Transverse colon (tissue), 4 donors: ENCODE measurements at regions not wholly inside any gene's neighbourhood (a gene's known extent, or its start where the extent isn't known, plus 50 kb on each side); places are given as distances from the start of the nearest gene placed in this dataset.

Source experiments
- DNase-seq: peaks from one replicate; pipeline ENCODE4 v3.0.0-alpha.2; 2019
- H3K27ac ChIP-seq, 4 donors: fragments of 200-600 bp; sonication (generic); 2 replicates each; pipeline ENCODE4 v1.5.1; 2016 to 2018; ENCODE audit warnings: inconsistent platforms in 4 of 4
- H3K27me3 ChIP-seq: fragments of 200-600 bp; sonication (generic); 2 replicates; pipeline ENCODE4 v1.5.1; 2017; ENCODE audit warnings: inconsistent platforms
- H3K36me3 ChIP-seq, 4 donors: fragments of 200-600 bp; sonication (generic); 2 replicates each; pipeline ENCODE4 v1.5.1; 2017 to 2019; ENCODE audit warnings: inconsistent platforms in 4 of 4
- H3K4me1 ChIP-seq, 4 donors: fragments of 200-600 bp; sonication (generic); 2 replicates each; pipeline ENCODE4 v1.5.1; 2017 to 2020; ENCODE audit warnings: inconsistent platforms in 4 of 4
- H3K4me3 ChIP-seq, 4 donors: fragments of 200-600 bp; sonication (generic); 1 replicate in 1 of 4; 2 replicates in 3 of 4; pipeline versions ENCODE4 v1.5.1 to v1.6.1; 2017 to 2019; ENCODE audit warnings: inconsistent platforms in 4 of 4
- H3K9me3 ChIP-seq, 2 donors: fragments of 200-600 bp; sonication (generic); 2 replicates each; pipeline ENCODE4 v1.5.1; 2017 to 2019; ENCODE audit warnings: inconsistent platforms in 2 of 2
- EP300 ChIP-seq: sonication (generic); formaldehyde crosslinking; IDR thresholded peaks from one replicate; pipeline ENCODE4 v1.6.1; 2017; ENCODE audit warnings: antibody characterized with exemption, low read depth
- POLR2A ChIP-seq: fragments of 450-650 bp; IDR thresholded peaks from one replicate; pipeline ENCODE4 v1.6.1; 2016; ENCODE audit warnings: antibody characterized with exemption, mild to moderate bottlenecking, moderate library complexity
- POLR2AphosphoS5 ChIP-seq, 3 donors: sonication (generic); formaldehyde crosslinking; IDR thresholded peaks; one replicate each; pipeline ENCODE4 v1.6.1; 2016; ENCODE audit warnings: antibody characterized with exemption in 3 of 3
- WGBS, 2 donors: methylation state at CpG; one replicate each; pipeline ENCODE4 v1.1.5; 2018; ENCODE audit warnings: low coverage in 1 of 2; 5-methylcytosine and 5-hydroxymethylcytosine counted together
- in situ Hi-C, 4 donors: fragments of 200-750 bp; cut with MboI; loops; one replicate each; pipeline versions ENCODE4 v1.15.0 to v1.15.1; 2017; ENCODE audit warnings: low sequenced_read_pairs in 3 of 4, low pct_ligation_motif_present in 1 of 4, low pct_unique_long_range_greater_than_20kb in 1 of 4
- intact Hi-C: fragments of 100-400 bp; cut with DNase I; formaldehyde crosslinking; loops from one replicate; pipeline ENCODE4 v1.15.1; 2023; ENCODE audit warnings: low total_unique reads
- TF ChIP-seq, protein P1 (sequence below), 5 experiments: fragments of 200-600 bp in 3 of 5; fragments of 450-650 bp in 2 of 5; sonication (generic) in 3 of 5; IDR thresholded peaks; 1 replicate in 2 of 5; 2 replicates in 3 of 5; pipeline ENCODE4 v1.5.1; 2016 to 2017; ENCODE audit warnings: antibody characterized with exemption in 5 of 5, inconsistent platforms in 3 of 5, mild to moderate bottlenecking in 2 of 5, moderate library complexity in 1 of 5

DNA sequence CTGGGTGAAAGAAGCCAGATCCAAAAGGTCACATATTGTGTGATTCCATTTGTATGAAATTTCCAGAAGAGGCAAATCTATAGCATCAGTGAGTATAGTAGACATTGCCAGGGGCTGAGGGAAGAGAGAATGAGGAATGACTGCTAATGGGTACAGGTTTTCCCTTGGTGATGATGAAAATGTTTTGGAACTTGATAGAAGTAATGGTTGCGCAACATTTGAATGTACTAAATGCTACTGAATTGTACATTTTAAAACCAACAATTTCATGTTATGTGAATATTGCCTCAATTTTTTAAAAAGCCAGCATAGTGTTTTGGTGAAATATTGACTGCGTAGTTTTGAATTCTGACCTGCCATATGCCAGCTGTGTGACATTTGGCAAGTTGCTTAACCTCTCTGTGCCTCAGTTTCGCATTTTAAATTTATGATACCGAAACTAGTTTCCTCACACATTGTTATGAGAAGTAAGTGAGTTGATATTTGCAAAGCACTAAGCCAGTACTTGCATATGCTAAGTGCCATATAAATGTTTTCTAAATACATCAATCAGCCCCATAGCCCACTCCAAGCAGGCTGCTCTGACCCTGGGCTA is 75.4 kb upstream of the TMEM45B start:
- Histone ChIP-seq H3K4me1 (no peaks in the 10 kb centered on the region), H3K27me3 (peaks cover 4% of the 10 kb centered on the region), H3K27ac (no peak overlapping the region), H3K36me3 (no peaks in the 10 kb centered on the region), H3K9me3 (no peaks in the 10 kb centered on the region), H3K4me3 (no peak overlapping the region)
- in situ Hi-C loops (loop anchor here in 3 of 4 donors (25.0 kb wide), 2 partner anchors 378 to 628 kb away; no protein-coding TSS in a partner anchor), intact Hi-C loops (no loop called here)
- TF ChIP-seq, protein P1, sequence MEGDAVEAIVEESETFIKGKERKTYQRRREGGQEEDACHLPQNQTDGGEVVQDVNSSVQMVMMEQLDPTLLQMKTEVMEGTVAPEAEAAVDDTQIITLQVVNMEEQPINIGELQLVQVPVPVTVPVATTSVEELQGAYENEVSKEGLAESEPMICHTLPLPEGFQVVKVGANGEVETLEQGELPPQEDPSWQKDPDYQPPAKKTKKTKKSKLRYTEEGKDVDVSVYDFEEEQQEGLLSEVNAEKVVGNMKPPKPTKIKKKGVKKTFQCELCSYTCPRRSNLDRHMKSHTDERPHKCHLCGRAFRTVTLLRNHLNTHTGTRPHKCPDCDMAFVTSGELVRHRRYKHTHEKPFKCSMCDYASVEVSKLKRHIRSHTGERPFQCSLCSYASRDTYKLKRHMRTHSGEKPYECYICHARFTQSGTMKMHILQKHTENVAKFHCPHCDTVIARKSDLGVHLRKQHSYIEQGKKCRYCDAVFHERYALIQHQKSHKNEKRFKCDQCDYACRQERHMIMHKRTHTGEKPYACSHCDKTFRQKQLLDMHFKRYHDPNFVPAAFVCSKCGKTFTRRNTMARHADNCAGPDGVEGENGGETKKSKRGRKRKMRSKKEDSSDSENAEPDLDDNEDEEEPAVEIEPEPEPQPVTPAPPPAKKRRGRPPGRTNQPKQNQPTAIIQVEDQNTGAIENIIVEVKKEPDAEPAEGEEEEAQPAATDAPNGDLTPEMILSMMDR (IDR thresholded peaks at IDR 0.05), result no peak
- TF ChIP-seq POLR2A, result no peak
- TF ChIP-seq EP300, result no peak
- TF ChIP-seq POLR2AphosphoS5 (IDR thresholded peaks at IDR 0.05), result no peak
- WGBS, 2 donors, result 90 to 96% methylated on average over 3 to 4 of the region's 4 CpGs
- DNase-seq, result no peak

DNA sequence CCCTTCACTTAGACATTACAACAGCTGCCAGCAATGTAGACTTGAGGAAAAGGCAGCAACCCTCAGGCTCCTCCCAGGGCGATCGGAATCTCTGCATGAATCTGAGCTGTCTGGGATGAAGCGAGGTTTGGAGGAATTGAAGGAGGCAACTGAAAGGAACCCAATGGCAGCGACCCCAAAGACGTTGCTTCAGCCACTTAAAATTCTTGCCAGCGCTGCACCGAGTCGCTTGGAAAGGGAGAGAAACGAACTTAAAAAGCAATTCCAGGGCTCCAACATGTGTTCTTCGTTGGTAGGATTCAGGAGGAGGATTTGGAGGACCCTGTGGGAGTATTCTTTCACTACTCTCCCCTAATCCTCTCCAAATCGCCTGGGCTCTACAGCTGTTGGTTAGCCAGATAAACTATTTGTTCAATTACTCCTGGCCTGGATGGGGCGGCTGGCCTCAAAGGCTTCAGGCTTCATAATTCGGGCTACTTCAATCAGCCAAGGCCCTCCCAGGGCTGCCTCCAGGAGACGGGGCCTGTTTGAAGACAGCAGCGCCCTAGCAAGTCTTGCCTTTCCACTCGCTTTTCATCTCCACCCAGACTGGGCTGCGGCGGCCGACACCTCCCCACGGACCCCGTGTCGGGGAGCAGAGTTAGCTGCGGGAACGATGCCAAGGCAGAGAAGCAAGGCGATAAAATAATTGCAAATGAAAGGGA is 72.4 kb upstream of the TMEM45B start:
- intact Hi-C loops, result no loop called here
- H3K27me3 ChIP-seq, result peaks cover 11% of the 10 kb centered on the region
- H3K9me3 ChIP-seq, result no peaks in the 10 kb centered on the region
- H3K4me3 ChIP-seq, result no peak overlapping the region
- in situ Hi-C loops, result loop anchor here in 3 of 4 donors (25.0 kb wide), 2 partner anchors 381 to 631 kb away; no protein-coding TSS in a partner anchor
- no peak for DNase-seq
- H3K4me1 ChIP-seq, result no peaks in the 10 kb centered on the region
- WGBS, 2 donors, result 74 to 81% methylated on average over 7 to 25 of the region's 25 CpGs
- no peak overlapping the region for H3K27ac ChIP-seq
- TF ChIP-seq POLR2AphosphoS5 (IDR thresholded peaks at IDR 0.05), result no peak
- TF ChIP-seq EP300, result no peak
- no peak for TF ChIP-seq POLR2A
- TF ChIP-seq, protein P1 (IDR thresholded peaks at IDR 0.05), result no peak
- H3K36me3 ChIP-seq, result no peaks in the 10 kb centered on the region

DNA sequence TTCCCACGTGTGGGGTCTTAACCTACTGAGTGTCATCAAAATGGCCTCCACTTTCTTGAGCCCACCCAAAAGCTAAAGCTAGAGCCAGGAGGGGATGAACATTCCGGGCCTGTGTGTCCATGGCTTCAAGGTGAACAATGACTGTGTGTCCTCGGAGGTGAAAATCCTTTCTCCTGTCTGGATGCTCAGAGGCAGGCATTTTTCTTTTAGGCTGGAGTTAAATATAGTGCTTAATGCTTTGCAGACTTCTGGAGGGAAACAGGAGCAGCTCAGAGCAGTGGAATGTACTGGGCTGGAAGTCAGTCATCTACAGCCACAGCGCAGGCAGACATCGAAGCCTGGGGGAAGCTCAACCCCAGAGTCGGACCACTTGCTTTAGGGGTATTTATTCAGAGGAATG is 68.6 kb upstream of the TMEM45B start:
- H3K36me3 ChIP-seq, result no peaks in the 10 kb centered on the region
- WGBS, 2 donors, result 79% methylated on average over 6 of the region's 6 CpGs; no CpG with 5 or more reads in 1 of the 2 donors
- no peaks in the 10 kb centered on the region for H3K9me3 ChIP-seq
- TF ChIP-seq POLR2AphosphoS5 (IDR thresholded peaks at IDR 0.05), result no peak
- no peak for TF ChIP-seq EP300
- H3K4me3 ChIP-seq, result no peak overlapping the region
- intact Hi-C loops, result no loop called here
- peaks cover 0 to 9% (median 5%) of the 10 kb centered on the region in 4 donors for H3K4me1 ChIP-seq
- in situ Hi-C loops, result loop anchor here in 3 of 4 donors (5.0 to 25.0 kb wide), 3 partner anchors 380 to 635 kb away; no protein-coding TSS in a partner anchor
- H3K27me3 ChIP-seq, result peaks cover 19% of the 10 kb centered on the region
- no peak overlapping the region for H3K27ac ChIP-seq
- no peak for DNase-seq

DNA sequence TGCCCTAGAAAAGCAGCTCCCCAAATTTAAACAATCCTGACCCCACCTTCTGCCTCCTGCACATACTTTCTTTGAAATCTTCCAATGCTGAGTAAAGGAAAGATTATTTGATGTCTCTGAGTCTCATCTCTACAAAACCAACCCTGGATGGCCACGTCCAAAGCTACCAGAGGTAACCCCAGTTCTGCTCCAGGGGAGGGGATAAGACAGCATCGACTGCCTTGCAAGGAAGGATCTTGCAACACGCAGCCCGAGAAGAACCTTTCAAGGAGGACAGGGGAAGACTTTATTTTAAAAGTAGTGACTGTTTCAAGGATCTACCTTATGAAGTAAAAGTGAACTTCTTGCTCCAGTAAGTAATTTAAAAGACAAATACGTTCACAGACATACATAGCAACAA is 66.5 kb upstream of the TMEM45B start:
- Histone ChIP-seq H3K4me3 (no peak overlapping the region), H3K27me3 (peaks cover 19% of the 10 kb centered on the region), H3K36me3 (no peaks in the 10 kb centered on the region), H3K4me1 (peaks cover 0 to 9% (median 5%) of the 10 kb centered on the region in 4 donors), H3K9me3 (no peaks in the 10 kb centered on the region), H3K27ac (no peak overlapping the region)
- WGBS, 2 donors, result 76 to 79% methylated on average over 3 to 5 of the region's 5 CpGs
- DNase-seq, result no peak
- in situ Hi-C loops (loop anchor here in 3 of 4 donors (5.0 to 25.0 kb wide), 3 partner anchors 382 to 637 kb away; no protein-coding TSS in a partner anchor), intact Hi-C loops (no loop called here)
- TF ChIP-seq, protein P1 (IDR thresholded peaks at IDR 0.05), result no peak
- TF ChIP-seq EP300 (no peak), POLR2A (no peak), POLR2AphosphoS5 (IDR thresholded peaks at IDR 0.05) (no peak)
